Thoracic aorta (tissue), 2 donors: ENCODE measurements at regions not wholly inside any gene's neighbourhood (a gene's known extent, or its start where the extent isn't known, plus 50 kb on each side); places are given as distances from the start of the nearest gene placed in this dataset.

ENCODE experiments used
- ATAC-seq: fragments of 150-250 bp; one replicate; pipeline ENCODE4 v1.8.0; 2017; ENCODE audit warnings: low read depth; ENCODE audit not compliant: insufficient number of reproducible peaks, low FRiP score
- DNase-seq: peaks from one replicate; pipeline ENCODE4 v3.0.0-alpha.2; 2020; ENCODE audit warnings: low spot score
- H3K27ac ChIP-seq, 2 donors: fragments of 200-600 bp; sonication (generic); 1 replicate in 1 of 2; 2 replicates in 1 of 2; pipeline ENCODE4 v1.5.1; 2016; ENCODE audit warnings: mild to moderate bottlenecking in 2 of 2, moderate library complexity in 2 of 2
- H3K27me3 ChIP-seq: fragments of 200-600 bp; sonication (generic); replicated peaks from 2 replicates; pipeline ENCODE4 v1.6.0; 2016; ENCODE audit warnings: mild to moderate bottlenecking; ENCODE audit not compliant: insufficient read depth
- H3K36me3 ChIP-seq: fragments of 200-600 bp; sonication (generic); one replicate; pipeline ENCODE4 v1.5.1; 2016
- H3K4me1 ChIP-seq, 2 donors: fragments of 200-600 bp; sonication (generic); 1 replicate in 1 of 2; 2 replicates in 1 of 2; pipeline versions ENCODE4 v1.5.1 to v1.6.0; 2016; ENCODE audit warnings: low read depth in 2 of 2, mild to moderate bottlenecking in 1 of 2; ENCODE audit not compliant: control insufficient read depth in 1 of 2
- H3K4me3 ChIP-seq: fragments of 200-600 bp; sonication (generic); 2 replicates; pipeline ENCODE4 v1.5.1; 2016; ENCODE audit warnings: mild to moderate bottlenecking
- H3K9me3 ChIP-seq: fragments of 200-600 bp; sonication (generic); 2 replicates; pipeline ENCODE4 v1.5.1; 2016
- TF ChIP-seq, protein P1 (sequence below): fragments of 200-600 bp; sonication (generic); IDR thresholded peaks from one replicate; pipeline ENCODE4 v1.5.1; 2019; ENCODE audit warnings: antibody characterized with exemption

DNA sequence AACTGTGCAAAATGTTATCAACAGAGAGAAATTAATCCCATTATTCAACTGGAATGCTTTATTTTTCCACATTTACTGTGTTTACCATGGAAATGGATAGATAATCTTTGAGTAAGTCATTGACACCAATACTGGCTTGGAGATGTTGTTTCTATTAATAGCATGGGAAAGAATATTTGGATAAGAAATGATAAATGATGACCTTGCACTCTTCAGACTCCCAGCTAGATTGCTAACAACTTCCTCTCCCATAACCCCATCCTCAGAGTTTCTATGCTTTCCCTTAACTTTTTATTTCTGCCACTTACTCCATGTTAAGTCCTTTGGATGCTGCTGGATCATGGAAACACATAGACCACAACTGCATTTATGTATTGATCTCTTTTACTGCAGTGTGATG is 182.5 kb downstream of the FNDC1 start:
- Histone ChIP-seq H3K4me1 (no peaks in the 10 kb centered on the region), H3K27me3 (no peaks in the 10 kb centered on the region), H3K9me3 (no peaks in the 10 kb centered on the region), H3K4me3 (no peak overlapping the region), H3K27ac (no peak overlapping the region), H3K36me3 (no peaks in the 10 kb centered on the region)
- no peak for DNase-seq
- TF ChIP-seq, protein P1, sequence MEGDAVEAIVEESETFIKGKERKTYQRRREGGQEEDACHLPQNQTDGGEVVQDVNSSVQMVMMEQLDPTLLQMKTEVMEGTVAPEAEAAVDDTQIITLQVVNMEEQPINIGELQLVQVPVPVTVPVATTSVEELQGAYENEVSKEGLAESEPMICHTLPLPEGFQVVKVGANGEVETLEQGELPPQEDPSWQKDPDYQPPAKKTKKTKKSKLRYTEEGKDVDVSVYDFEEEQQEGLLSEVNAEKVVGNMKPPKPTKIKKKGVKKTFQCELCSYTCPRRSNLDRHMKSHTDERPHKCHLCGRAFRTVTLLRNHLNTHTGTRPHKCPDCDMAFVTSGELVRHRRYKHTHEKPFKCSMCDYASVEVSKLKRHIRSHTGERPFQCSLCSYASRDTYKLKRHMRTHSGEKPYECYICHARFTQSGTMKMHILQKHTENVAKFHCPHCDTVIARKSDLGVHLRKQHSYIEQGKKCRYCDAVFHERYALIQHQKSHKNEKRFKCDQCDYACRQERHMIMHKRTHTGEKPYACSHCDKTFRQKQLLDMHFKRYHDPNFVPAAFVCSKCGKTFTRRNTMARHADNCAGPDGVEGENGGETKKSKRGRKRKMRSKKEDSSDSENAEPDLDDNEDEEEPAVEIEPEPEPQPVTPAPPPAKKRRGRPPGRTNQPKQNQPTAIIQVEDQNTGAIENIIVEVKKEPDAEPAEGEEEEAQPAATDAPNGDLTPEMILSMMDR = no peak
- no peak for ATAC-seq

GRCh38 chr6:159349915-159350314 is 180.7 kb downstream of the FNDC1 start:
- Histone ChIP-seq H3K4me3 (no peak overlapping the region), H3K36me3 (no peaks in the 10 kb centered on the region), H3K27ac (no peak overlapping the region), H3K4me1 (no peaks in the 10 kb centered on the region), H3K27me3 (no peaks in the 10 kb centered on the region), H3K9me3 (no peaks in the 10 kb centered on the region)
- ATAC-seq (no peak), DNase-seq (no peak)
- TF ChIP-seq, protein P1 = no peak

GRCh38 chr6:159343709-159344108 is 174.5 kb downstream of the FNDC1 start:
- Histone ChIP-seq H3K4me1 (no peaks in the 10 kb centered on the region), H3K36me3 (no peaks in the 10 kb centered on the region), H3K27ac (no peak overlapping the region), H3K27me3 (no peaks in the 10 kb centered on the region), H3K4me3 (no peak overlapping the region), H3K9me3 (peaks cover 5% of the 10 kb centered on the region)
- TF ChIP-seq, protein P1 = no peak
- ATAC-seq = no peak
- no peak for DNase-seq

DNA sequence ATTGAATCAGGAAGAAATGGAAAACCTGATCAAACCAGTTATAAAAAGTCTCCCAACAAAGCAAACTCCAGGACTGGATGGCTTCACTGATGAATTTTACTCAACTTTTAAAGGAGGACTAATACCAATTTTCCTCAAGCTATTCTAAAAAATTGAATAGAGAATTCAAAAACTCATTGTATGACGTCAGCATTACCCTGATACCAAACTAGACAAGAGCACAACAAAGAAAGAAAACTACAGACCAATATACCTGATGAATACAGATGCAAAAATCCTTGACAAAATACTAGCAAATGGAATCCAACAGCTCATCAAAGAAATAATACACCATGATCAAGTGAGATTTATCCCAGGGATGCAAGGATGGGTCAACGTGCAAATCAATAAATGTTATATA is 172.9 kb downstream of the FNDC1 start:
- ATAC-seq (no peak), DNase-seq (no peak)
- H3K4me1 ChIP-seq = no peaks in the 10 kb centered on the region
- H3K27ac ChIP-seq = no peak overlapping the region
- H3K4me3 ChIP-seq = no peak overlapping the region
- TF ChIP-seq, protein P1 = no peak
- H3K9me3 ChIP-seq = peaks cover 5% of the 10 kb centered on the region
- no peaks in the 10 kb centered on the region for H3K27me3 ChIP-seq
- H3K36me3 ChIP-seq = no peaks in the 10 kb centered on the region

DNA sequence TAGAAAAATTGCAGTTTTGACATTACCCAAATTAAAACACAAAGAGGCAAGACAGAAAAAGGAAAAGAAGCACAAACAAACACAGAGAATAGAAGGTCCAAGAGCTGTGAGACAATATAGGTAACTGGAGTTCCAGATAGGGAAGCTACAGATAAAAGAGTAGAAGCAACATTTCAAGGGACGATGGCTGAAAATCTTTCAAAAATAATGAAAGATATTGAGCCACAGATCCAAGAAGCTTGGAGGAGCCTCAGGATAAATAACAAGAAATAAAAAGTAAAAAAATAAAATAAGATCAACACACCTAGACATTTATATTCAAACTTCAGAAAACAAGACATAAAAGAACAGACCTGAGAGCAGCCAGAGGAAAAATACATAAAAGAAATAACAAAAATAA is 164.9 kb downstream of the FNDC1 start:
- Histone ChIP-seq H3K9me3 (peaks cover 13% of the 10 kb centered on the region), H3K4me3 (no peak overlapping the region), H3K27ac (no peak overlapping the region), H3K36me3 (no peaks in the 10 kb centered on the region), H3K27me3 (no peaks in the 10 kb centered on the region), H3K4me1 (no peaks in the 10 kb centered on the region)
- TF ChIP-seq, protein P1 = no peak
- ATAC-seq (no peak), DNase-seq (no peak)
